Loucy (cell line): ENCODE measurements at regions not wholly inside any gene's neighbourhood (a gene's known extent, or its start where the extent isn't known, plus 50 kb on each side); places are given as distances from the start of the nearest gene placed in this dataset.

Source experiments
- CTCF ChIP-seq: fragments of 200-600 bp; sonication (generic); conservative IDR thresholded peaks from 2 replicates; pipeline ENCODE4 v1.5.1; 2014; ENCODE audit warnings: mild to moderate bottlenecking, antibody characterized with exemption, low read length
- EZH2phosphoT487 ChIP-seq: fragments of 200-600 bp; IDR thresholded peaks from 2 replicates; pipeline ENCODE4 v1.6.1; 2018; ENCODE audit warnings: antibody characterized with exemption, mild to moderate bottlenecking, moderate library complexity, borderline replicate concordance

GRCh38 chr2:181289698-181290097 lies 167.5 kb upstream of the ITGA4 start:
- no peak for TF ChIP-seq CTCF
- no peak for TF ChIP-seq EZH2phosphoT487
